ENCODE measurements at regions not wholly inside any gene's neighbourhood (a gene's known extent, or its start where the extent isn't known, plus 50 kb on each side); places are given as distances from the start of the nearest gene placed in this dataset.
"Not testable (repeated sequence)": the region's sequence is repeated elsewhere in the genome, so short reads cannot be mapped to it uniquely, and the experiment has no call there.

- DNase-seq: no peak
These were observed 111.4 kb downstream of the COPS8 start for GRCh38 chr2:237196866-237197618.

DNA sequence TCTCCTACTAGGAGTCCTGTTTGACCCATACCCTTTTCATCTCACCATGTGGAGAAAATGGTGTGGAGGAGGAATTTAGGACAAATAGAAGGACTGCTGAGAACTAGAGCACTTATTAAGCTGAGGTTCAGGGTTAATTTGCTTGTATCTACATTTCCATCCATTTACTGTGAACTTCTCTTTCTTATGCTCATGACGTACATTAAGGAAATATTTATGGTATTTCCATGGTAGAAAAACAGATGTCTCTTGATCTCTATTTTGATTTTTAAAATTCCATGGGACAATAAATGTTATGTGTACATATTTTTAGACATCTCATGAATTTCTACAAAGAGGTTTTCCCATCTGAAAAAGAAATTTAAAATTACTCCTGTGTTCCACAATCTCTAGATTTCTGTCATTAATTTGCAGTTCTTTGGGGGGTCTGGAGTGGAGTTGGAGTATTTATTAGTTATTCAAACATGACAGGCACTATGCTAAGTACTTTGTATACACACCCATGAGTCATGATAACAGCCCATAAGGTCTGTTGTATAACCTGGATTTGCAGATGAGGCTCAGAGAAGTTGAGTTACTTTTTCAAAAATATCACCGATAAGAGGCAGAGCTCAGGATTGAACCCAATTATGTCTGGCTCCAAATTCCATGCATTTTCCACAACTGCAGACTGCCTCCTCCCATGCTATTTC lies 112.6 kb downstream of the COPS8 start:
- DNase-seq: no peak

DNA sequence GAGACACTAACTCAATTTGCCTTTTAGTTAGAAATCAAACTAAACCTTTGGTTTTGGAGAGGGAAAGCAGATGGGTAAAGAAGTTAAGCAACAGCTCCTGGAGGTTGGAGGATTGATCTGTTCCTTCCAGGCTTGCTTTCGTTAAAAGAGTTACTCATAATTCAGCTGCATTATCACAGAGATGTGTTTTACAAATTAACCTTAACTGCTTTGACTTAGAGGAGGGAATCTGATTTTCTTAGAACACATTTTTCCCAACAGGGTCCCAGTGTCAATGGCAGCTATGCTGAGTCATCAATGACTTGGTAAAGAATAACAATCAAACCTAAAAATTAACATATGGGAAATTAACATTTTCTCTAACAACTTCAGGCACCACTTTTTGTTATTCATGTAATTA lies 113.4 kb downstream of the COPS8 start:
- DNase-seq: no peak

- DNase-seq: no peak
These were observed 113.9 kb downstream of the COPS8 start for GRCh38 chr2:237199577-237199976.

GRCh38 chr2:237200462-237200861 lies 114.8 kb downstream of the COPS8 start:
- DNase-seq: no peak

DNA sequence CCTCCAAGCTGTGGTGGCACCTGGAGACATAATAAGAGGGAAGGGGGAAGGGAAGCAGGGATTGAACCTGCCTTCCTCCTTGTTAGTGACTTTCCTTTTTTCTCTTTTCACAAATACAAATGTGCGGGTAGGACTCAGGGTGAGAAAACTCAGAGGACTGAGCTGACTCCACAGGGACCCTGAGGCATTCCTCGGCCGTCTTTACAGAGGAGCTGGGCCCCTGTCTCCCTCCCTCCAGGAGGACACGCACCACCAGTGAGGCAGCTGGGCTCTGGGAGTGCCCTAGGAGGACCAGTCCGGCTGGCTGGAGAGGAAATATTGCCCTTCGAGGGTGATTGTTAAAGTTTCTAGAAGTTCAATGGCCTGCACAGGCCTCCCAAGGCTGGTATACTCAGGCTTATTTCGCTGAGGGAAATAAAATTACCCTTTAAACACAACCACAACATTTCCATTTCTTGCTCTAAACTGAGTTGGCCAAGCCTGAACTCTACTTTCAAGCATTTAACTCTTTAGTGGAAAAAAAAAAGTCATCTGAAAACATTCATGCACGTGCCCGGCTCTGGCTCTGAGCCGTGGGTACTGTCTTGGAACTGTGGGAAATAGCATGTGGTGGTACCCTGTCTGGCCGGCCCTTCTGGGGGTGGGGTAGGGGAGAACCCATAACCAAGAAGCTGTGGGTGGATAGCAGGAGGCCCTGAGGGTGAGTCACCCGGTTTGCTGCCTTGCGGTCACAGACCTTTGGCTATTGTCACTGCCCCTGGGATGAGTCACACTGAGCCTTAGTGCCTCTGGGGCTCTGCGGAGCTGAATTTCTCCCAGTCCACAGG lies 116.0 kb downstream of the COPS8 start:
- no peak for DNase-seq

GRCh38 chr2:237202288-237203030 lies 116.8 kb downstream of the COPS8 start:
- no peak for DNase-seq

- DNase-seq: no peak
These were observed 119.4 kb downstream of the COPS8 start for GRCh38 chr2:237205043-237205541.

DNA sequence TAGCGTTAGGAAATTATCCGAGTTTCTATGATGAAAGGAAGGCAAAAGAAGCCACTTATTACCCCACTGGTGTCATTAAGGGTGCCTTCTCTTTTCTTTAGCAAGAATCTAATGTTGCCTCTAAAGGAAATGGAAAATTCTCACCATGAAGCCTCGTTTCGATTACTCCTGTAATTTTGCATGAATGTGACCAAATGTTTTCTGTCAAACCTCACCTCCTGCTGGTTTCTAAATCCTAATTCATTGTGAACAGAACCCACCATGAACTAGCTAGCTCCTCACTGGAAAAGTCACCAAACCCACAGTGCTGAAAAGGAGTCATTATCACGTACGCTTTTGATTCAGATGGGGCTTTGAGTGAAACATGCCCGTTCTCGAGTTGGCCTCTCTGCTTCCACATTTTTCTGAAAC lies 119.9 kb downstream of the COPS8 start:
- DNase-seq: no peak

DNA sequence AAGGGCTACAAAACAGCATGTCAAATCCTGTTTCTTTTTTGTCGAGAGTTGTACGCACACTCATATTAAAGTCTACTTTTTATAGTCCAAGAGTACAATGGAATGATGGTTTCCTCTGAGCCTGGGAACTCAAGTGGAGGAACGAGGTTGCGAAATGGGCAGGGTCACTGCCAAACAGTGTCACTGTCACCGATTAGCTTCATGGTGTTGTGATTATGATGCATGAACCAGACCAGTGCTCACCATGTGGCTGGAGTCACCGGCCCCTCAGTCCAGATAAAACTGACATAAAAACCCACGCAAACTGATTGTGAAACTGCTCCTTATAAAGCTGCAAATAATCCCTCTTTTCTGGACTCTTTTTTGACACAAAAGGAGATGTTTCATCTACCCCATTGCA lies 122.0 kb downstream of the COPS8 start:
- DNase-seq: no peak

DNA sequence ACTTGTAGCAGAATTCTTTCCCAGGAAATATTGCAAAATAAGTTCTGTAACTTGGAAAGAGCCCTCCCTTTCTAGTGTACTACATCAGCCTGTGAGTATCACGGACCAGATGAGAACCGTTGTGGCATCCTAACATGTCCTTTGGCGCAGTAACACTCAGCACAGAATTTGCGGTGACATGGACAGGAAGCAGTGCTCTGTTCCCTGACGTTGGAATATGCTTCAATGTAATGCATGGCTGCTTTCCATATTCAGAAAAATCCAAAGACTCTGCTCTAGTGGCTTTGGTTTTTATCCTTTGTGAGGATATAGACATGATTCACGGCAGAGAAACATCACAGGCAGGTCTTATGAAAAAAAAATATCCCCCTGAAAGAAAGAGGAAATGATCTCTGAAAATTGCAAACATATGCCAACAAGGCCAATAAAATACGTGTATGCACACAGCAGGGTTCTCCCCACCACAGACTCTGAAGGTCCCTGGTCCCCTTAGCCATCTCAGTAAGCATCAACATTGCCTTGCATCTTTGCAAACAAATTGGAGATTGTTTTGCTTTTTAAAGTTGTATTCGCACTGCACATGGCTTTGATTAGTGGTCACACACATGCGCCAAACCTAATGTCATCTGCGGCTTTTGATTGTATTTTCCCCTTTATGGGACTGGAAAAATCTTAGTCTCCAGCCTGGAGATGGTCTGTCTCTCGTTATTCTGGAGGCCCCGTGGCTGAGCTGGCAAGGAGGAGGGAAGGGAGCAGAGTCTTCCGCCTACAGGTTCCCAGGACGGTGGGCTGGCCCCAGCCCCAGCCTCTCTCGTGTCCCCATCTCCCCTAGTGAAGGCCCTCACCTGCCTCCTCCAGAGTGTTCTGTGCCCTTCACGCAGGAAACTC lies 122.9 kb downstream of the COPS8 start:
- DNase-seq: no peak

DNA sequence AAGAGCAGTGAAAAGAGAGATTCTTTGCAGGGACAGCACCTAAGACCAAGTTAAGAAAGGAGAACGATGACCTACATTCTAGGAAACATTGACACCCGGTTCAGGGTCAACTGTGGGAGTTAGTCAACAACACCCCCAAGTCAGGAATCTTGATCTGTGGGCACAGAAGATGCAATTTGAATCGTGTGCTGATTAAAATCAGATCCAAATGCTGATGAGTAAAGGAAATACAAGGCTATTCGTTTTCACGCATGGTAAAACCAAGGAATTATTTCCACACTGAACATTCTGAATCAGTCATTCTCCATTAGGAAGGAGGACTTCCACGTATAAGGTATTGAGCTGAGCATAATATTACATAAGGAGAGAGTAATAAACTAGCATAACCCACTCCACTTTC lies 124.2 kb downstream of the COPS8 start:
- no peak for DNase-seq

DNA sequence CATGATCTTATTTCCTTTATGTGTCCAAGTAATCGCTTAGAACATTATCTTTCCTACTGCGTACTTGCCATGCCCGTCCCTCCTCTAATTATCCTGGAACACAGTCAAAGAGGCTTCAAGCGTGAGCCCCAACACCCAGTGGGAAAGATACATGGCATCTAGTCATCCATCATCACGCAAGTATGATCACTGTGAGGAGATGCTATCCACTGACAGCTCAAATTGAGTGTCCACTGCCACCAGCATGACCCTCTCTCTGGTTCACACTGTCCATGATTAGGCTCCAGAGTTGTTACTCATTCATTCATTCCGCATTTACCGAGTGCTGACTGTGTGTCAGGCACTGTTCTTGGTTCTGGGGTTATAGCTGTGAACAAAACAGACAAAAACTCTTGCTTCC lies 124.6 kb downstream of the COPS8 start:
- no peak for DNase-seq

DNA sequence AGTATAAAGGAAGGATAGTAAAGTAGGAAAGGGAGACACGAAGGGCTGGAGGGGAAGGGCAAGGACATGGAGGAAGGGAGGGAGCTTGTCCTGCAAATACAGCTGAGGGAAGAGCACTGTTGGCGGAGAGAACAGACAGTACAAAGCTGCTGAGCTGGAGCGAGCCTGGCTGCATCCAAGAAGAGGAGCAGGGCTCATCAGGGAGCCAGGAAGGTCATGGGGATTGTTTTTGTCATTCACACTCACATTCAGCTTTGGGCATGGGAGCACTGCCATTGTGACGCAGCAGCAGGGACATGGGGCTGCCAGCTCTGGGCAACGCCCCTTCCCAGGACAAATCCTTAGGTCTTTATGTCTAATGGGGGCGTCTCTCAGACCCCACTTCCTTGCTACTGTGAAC lies 125.1 kb downstream of the COPS8 start:
- no peak for DNase-seq

- DNase-seq: not testable (repeated sequence)
These were observed 126.9 kb downstream of the COPS8 start for GRCh38 chr2:237212356-237213279.

DNA sequence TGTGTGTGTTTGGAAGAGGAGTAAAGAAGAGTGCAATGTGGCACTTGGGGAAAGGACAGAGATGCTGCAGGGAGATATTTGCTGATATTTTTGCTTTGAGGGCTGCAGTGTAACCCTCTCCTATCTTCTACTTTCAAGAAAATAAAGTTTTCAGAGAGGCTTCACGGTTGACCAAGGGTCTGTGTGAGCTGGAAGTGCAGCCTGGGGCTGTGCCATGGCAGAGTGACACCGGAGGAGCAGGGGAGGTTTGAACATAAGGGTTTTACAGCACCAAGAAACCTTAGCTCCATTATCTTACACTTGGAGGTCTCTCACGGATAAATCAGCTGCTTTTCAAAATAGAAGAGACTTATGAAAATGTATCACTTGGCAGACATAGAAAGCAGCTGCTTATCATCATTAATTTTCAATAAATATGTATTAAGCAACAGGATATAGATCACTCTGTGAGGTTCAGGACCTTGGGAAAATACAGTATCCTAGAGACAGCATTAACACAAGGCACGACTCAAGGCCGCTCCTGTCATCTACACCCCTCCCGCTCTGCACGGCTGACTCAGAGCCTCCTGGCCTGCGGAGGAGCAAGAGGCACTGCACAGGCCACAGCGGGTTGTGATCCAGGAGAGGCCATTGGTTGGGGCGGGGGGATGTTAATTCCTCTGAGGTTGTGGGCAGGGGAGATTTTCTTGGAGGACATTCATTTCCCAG lies 127.8 kb downstream of the COPS8 start:
- DNase-seq: no peak

GRCh38 chr2:237214030-237214675 lies 128.5 kb downstream of the COPS8 start:
- DNase-seq: no peak

DNA sequence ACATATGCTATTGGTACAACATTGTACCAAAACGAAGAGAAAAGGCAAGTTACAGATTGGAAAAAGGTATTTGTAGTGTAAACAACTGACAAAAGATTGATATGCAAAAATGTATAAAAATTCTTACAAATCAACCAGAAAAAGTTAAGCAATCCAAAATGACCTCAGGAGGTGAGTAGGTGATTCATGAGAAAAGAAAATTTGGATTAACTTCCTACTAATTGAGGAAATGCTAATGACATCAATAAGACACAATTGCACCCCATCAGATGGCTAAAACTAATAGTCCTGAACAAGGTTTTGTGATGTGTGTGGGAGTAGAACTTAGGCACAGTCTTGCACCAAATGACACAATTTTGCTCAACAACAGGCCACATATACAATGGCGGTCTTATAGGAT lies 129.3 kb downstream of the COPS8 start:
- DNase-seq: no peak

DNA sequence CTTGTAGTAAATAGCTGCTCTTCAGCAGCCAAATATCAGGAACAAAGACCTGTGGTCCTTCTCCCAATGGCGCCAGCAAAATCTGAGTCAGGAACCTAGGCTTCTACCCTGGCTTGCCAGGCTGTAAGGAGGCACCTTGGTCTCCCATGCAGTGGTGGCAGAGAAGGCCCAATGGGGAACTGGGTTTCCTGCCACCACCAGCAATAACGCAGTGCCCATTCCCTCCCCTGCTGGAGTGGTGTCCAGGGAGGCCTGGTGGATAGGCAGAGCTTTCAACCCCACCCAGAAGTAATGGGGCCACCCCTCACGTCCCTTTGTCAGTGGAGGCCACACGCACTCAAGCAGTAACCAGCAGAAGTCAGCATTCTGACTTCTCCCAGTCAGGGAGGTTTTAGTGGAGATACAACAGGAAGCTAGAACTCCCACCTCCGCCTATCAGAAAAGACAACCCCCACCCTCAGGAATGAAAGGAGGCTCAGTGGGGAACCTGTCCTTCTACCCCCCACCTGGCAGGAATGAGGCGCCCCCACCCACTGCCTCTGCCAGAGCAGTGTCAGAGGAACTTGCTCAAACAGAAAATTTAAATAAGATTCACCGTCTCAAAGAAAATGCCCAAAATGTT lies 132.4 kb downstream of the COPS8 start:
- DNase-seq: no peak

All from retina (tissue), 1 donor.